ENCODE measurements at regions not wholly inside any gene's neighbourhood (a gene's known extent, or its start where the extent isn't known, plus 50 kb on each side); places are given as distances from the start of the nearest gene placed in this dataset.

- peak; percentile 33 for DNase-seq
Measured at GRCh38 chr2:56444339-56444738, 260.5 kb downstream of the CCDC85A start.

GRCh38 chr2:56448403-56449001 is 264.7 kb downstream of the CCDC85A start:
- DNase-seq, result peak; percentile 65

- peak; percentile 87 for DNase-seq
Measured at GRCh38 chr2:56449002-56449431, 265.2 kb downstream of the CCDC85A start.

GRCh38 chr2:56449449-56449860 is 265.7 kb downstream of the CCDC85A start:
- DNase-seq, result peak; percentile 44

- DNase-seq, result no peak
Measured at GRCh38 chr2:56450047-56450446, 266.3 kb downstream of the CCDC85A start.

- DNase-seq, result no peak
Measured at GRCh38 chr2:56450772-56451171, 267.0 kb downstream of the CCDC85A start.

GRCh38 chr2:56455642-56456041 is 271.9 kb downstream of the CCDC85A start:
- no peak for DNase-seq

GRCh38 chr2:56456791-56457190 is 273.0 kb downstream of the CCDC85A start:
- no peak for DNase-seq

- DNase-seq, result no peak
Measured at GRCh38 chr2:56460508-56460907, 276.7 kb downstream of the CCDC85A start.

GRCh38 chr2:56464066-56464465 is 280.3 kb downstream of the CCDC85A start:
- no peak for DNase-seq

- no peak for DNase-seq
Measured at GRCh38 chr2:56464613-56465012, 280.8 kb downstream of the CCDC85A start.

- no peak for DNase-seq
Measured at GRCh38 chr2:56465491-56465890, 281.7 kb downstream of the CCDC85A start.

- no peak for DNase-seq
Measured at GRCh38 chr2:56473524-56473923, 289.7 kb downstream of the CCDC85A start.

GRCh38 chr2:56474412-56475158 is 290.8 kb downstream of the CCDC85A start:
- peak; percentile 2 for DNase-seq

GRCh38 chr2:56475191-56475590 is 291.4 kb downstream of the CCDC85A start:
- DNase-seq, result no peak

GRCh38 chr2:56476509-56477071 is 292.8 kb downstream of the CCDC85A start:
- DNase-seq, result no peak

- no peak for DNase-seq
Measured at GRCh38 chr2:56478027-56478426, 294.2 kb downstream of the CCDC85A start.

GRCh38 chr2:56483081-56483480 is 299.3 kb downstream of the CCDC85A start:
- DNase-seq, result no peak

GRCh38 chr2:56484906-56485305 is 301.1 kb downstream of the CCDC85A start:
- DNase-seq, result no peak

GRCh38 chr2:56500317-56500716 is 316.5 kb downstream of the CCDC85A start:
- no peak for DNase-seq

GRCh38 chr2:56502616-56503015 is 318.8 kb downstream of the CCDC85A start:
- no peak for DNase-seq

- no peak for DNase-seq
Measured at GRCh38 chr2:56505885-56506284, 322.1 kb downstream of the CCDC85A start.

GRCh38 chr2:56508662-56509061 is 324.9 kb downstream of the CCDC85A start:
- no peak for DNase-seq

- DNase-seq, result no peak
Measured at GRCh38 chr2:56510610-56511009, 326.8 kb downstream of the CCDC85A start.

All from left kidney (tissue), 1 donor.